ENCODE measurements at regions not wholly inside any gene's neighbourhood (a gene's known extent, or its start where the extent isn't known, plus 50 kb on each side); places are given as distances from the start of the nearest gene placed in this dataset.

- Histone ChIP-seq H3K9ac (ENCODE audit: insufficient read depth in 1 of 2, low read length in 2 of 2) (no peak overlapping the region), H3K4me3 (no peak overlapping the region), H3K9me3 (ENCODE audit: control insufficient read depth in 4 of 4, insufficient read depth in 3 of 4, low read length in 3 of 4) (no peaks in the 10 kb centered on the region), H3K36me3 (ENCODE audit: control insufficient read depth in 4 of 4, insufficient read depth in 4 of 4, low read length in 4 of 4) (no peaks in the 10 kb centered on the region), H3K27me3 (ENCODE audit: control insufficient read depth in 3 of 3, insufficient read depth in 3 of 3, low read length in 2 of 3) (no peaks in the 10 kb centered on the region), H3K27ac (ENCODE audit: low read depth in 1 of 2, low read length in 1 of 2) (no peak overlapping the region), H3K4me1 (ENCODE audit: control insufficient read depth in 5 of 5, insufficient read depth in 5 of 5, low read length in 5 of 5) (peaks cover 0 to 3% (median 0%) of the 10 kb centered on the region in 5 donors)
- no peak for DNase-seq
- no peak for ATAC-seq (ENCODE audit: insufficient read depth, low FRiP score)
- TF ChIP-seq, protein P1, sequence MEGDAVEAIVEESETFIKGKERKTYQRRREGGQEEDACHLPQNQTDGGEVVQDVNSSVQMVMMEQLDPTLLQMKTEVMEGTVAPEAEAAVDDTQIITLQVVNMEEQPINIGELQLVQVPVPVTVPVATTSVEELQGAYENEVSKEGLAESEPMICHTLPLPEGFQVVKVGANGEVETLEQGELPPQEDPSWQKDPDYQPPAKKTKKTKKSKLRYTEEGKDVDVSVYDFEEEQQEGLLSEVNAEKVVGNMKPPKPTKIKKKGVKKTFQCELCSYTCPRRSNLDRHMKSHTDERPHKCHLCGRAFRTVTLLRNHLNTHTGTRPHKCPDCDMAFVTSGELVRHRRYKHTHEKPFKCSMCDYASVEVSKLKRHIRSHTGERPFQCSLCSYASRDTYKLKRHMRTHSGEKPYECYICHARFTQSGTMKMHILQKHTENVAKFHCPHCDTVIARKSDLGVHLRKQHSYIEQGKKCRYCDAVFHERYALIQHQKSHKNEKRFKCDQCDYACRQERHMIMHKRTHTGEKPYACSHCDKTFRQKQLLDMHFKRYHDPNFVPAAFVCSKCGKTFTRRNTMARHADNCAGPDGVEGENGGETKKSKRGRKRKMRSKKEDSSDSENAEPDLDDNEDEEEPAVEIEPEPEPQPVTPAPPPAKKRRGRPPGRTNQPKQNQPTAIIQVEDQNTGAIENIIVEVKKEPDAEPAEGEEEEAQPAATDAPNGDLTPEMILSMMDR (IDR thresholded peaks at IDR 0.05; ENCODE audit: control extremely low read depth, extremely low read depth) = no peak
- WGBS, 2 donors = 65 to 78% methylated on average over 1 of the region's 1 CpG
Observed at GRCh38 chr4:141826260-141826659, 189.9 kb downstream of the IL15 start.

DNA sequence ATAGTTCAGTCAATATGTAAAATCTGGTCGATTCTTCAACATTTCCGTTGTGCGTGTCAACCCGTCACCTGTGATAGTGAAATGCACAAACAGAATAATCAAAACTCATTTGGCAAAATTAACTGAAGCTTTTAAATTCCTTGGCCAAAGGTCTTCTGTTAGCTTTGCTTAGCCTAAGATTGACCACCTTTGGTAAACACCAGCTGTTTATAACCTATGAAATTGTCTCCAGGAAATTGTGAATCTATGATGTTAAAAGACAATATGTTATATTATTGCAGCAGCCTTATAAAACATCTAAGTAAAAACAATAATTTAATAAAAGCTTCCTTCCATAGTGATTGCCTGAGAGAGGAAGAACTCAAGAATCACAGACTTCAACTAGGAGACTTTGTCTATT, 196.8 kb downstream of the IL15 start:
- no peak overlapping the region for H3K9ac ChIP-seq (ENCODE audit: insufficient read depth in 1 of 2, low read length in 2 of 2)
- H3K36me3 ChIP-seq (ENCODE audit: control insufficient read depth in 4 of 4, insufficient read depth in 4 of 4, low read length in 4 of 4) = no peaks in the 10 kb centered on the region
- WGBS, 2 donors = 95 to 96% methylated on average over 4 of the region's 4 CpGs
- no peak overlapping the region for H3K27ac ChIP-seq (ENCODE audit: low read depth in 1 of 2, low read length in 1 of 2)
- H3K4me3 ChIP-seq = no peak overlapping the region
- H3K9me3 ChIP-seq (ENCODE audit: control insufficient read depth in 4 of 4, insufficient read depth in 3 of 4, low read length in 3 of 4) = peaks cover 0 to 2% (median 1%) of the 10 kb centered on the region in 4 donors
- DNase-seq (no peak), ATAC-seq (ENCODE audit: insufficient read depth, low FRiP score) (no peak)
- TF ChIP-seq, protein P1 (IDR thresholded peaks at IDR 0.05; ENCODE audit: control extremely low read depth, extremely low read depth) = no peak
- peaks cover 0 to 3% (median 0%) of the 10 kb centered on the region in 5 donors for H3K4me1 ChIP-seq (ENCODE audit: control insufficient read depth in 5 of 5, insufficient read depth in 5 of 5, low read length in 5 of 5)
- no peaks in the 10 kb centered on the region for H3K27me3 ChIP-seq (ENCODE audit: control insufficient read depth in 3 of 3, insufficient read depth in 3 of 3, low read length in 2 of 3)

- ATAC-seq (ENCODE audit: insufficient read depth, low FRiP score) (no peak), DNase-seq (no peak)
- Histone ChIP-seq H3K9ac (ENCODE audit: insufficient read depth in 1 of 2, low read length in 2 of 2) (no peak overlapping the region), H3K9me3 (ENCODE audit: control insufficient read depth in 4 of 4, insufficient read depth in 3 of 4, low read length in 3 of 4) (no peaks in the 10 kb centered on the region), H3K27me3 (ENCODE audit: control insufficient read depth in 3 of 3, insufficient read depth in 3 of 3, low read length in 2 of 3) (no peaks in the 10 kb centered on the region), H3K4me1 (ENCODE audit: control insufficient read depth in 5 of 5, insufficient read depth in 5 of 5, low read length in 5 of 5) (no peaks in the 10 kb centered on the region), H3K4me3 (no peak overlapping the region), H3K36me3 (ENCODE audit: control insufficient read depth in 4 of 4, insufficient read depth in 4 of 4, low read length in 4 of 4) (no peaks in the 10 kb centered on the region), H3K27ac (ENCODE audit: low read depth in 1 of 2, low read length in 1 of 2) (no peak overlapping the region)
- WGBS, 2 donors = 93 to 94% methylated on average over 9 of the region's 9 CpGs
- TF ChIP-seq, protein P1 (IDR thresholded peaks at IDR 0.05; ENCODE audit: control extremely low read depth, extremely low read depth) = no peak
Observed at GRCh38 chr4:141840299-141840986, 204.1 kb downstream of the IL15 start.

DNA sequence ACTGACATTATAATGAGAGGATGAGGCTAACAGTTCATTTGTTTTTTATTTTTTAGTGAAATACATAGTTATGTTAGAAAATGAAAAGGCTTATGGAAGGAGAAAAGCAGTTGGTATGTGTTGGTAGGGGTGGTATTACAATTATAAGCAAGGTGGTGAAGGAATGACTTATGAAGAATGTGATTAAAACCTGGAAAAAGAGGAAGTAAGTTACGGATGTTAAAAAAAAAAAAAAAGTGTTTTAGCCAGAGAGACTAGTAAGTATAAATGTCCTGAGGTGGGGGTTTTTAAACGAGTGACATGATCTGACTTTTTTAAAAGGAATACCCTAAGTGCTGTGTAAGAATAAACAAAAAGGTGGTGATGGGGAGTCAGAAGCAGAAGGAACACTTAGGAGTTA, 206.8 kb downstream of the IL15 start:
- no peak for DNase-seq
- Histone ChIP-seq H3K9me3 (ENCODE audit: control insufficient read depth in 4 of 4, insufficient read depth in 3 of 4, low read length in 3 of 4) (no peaks in the 10 kb centered on the region), H3K4me3 (no peak overlapping the region), H3K9ac (ENCODE audit: insufficient read depth in 1 of 2, low read length in 2 of 2) (no peak overlapping the region), H3K27ac (ENCODE audit: low read depth in 1 of 2, low read length in 1 of 2) (no peak overlapping the region), H3K4me1 (ENCODE audit: control insufficient read depth in 5 of 5, insufficient read depth in 5 of 5, low read length in 5 of 5) (no peaks in the 10 kb centered on the region), H3K36me3 (ENCODE audit: control insufficient read depth in 4 of 4, insufficient read depth in 4 of 4, low read length in 4 of 4) (no peaks in the 10 kb centered on the region), H3K27me3 (ENCODE audit: control insufficient read depth in 3 of 3, insufficient read depth in 3 of 3, low read length in 2 of 3) (no peaks in the 10 kb centered on the region)
- ATAC-seq (ENCODE audit: insufficient read depth, low FRiP score) = no peak
- TF ChIP-seq, protein P1 (IDR thresholded peaks at IDR 0.05; ENCODE audit: control extremely low read depth, extremely low read depth) = no peak
- WGBS, 2 donors = 26 to 46% methylated on average over 2 of the region's 2 CpGs
